C4-2B (cell line): ENCODE measurements at regions not wholly inside any gene's neighbourhood (a gene's known extent, or its start where the extent isn't known, plus 50 kb on each side); places are given as distances from the start of the nearest gene placed in this dataset.

Experiments
- H3K27ac ChIP-seq: fragments of 450-650 bp; 2 replicates; pipeline ENCODE4 v1.5.1; 2017
- ZFX ChIP-seq: fragments of 450-650 bp; IDR thresholded peaks from 2 replicates; pipeline ENCODE4 v1.6.1; 2017
- TF ChIP-seq, protein P1 (sequence below): fragments of 450-650 bp; conservative IDR thresholded peaks from 2 replicates; pipeline ENCODE4 v1.5.1; 2017; ENCODE audit warnings: mild to moderate bottlenecking

DNA sequence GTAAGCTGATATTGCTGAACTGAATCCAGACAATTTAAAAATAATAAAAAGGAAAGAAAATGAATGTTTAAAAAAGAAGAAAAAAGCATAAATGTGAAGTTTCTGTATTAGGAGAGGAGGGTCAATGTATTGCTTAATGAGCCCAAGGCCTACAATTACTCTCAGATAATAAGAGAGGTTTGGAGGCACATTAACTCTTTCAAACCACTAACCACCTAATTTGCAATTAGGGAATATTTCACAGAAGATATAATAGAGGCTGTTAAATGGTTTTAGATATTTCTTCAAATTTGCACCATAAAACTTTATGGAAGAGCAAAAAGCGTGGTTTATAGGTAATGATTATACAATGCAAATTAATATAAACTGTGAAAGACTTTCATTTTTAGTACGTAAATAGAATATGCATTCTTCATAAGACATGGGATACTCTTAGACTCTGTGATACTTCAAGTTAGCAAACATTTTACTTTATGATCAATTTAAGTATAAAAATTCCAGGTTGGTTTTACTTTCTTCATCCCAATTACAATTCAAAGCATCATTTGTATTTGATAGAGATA lies 364.2 kb upstream of the GALNTL6 start:
- H3K27ac ChIP-seq, result no peak overlapping the region
- TF ChIP-seq, protein P1, sequence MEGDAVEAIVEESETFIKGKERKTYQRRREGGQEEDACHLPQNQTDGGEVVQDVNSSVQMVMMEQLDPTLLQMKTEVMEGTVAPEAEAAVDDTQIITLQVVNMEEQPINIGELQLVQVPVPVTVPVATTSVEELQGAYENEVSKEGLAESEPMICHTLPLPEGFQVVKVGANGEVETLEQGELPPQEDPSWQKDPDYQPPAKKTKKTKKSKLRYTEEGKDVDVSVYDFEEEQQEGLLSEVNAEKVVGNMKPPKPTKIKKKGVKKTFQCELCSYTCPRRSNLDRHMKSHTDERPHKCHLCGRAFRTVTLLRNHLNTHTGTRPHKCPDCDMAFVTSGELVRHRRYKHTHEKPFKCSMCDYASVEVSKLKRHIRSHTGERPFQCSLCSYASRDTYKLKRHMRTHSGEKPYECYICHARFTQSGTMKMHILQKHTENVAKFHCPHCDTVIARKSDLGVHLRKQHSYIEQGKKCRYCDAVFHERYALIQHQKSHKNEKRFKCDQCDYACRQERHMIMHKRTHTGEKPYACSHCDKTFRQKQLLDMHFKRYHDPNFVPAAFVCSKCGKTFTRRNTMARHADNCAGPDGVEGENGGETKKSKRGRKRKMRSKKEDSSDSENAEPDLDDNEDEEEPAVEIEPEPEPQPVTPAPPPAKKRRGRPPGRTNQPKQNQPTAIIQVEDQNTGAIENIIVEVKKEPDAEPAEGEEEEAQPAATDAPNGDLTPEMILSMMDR, result no peak
- TF ChIP-seq ZFX, result no peak

DNA sequence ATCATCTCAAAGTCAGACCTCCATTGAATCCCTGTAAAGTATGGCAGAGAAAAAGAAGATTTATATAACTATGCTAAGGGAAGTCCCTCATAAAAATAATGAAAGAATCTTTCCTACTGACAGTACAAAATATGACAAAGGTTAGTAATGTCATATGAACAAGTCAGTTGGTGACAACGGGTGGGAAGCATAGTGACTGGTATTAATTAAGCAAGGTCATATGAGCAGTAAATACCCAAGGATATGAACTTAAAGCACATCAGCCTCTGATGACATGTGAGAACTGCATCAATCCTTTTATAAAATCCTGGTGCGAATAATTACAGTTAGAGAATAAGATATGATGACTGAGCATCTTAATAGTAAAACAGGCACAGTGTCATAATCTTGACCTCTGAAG lies 364.8 kb upstream of the GALNTL6 start:
- no peak overlapping the region for H3K27ac ChIP-seq
- TF ChIP-seq, protein P1, result no peak
- TF ChIP-seq ZFX, result no peak

DNA sequence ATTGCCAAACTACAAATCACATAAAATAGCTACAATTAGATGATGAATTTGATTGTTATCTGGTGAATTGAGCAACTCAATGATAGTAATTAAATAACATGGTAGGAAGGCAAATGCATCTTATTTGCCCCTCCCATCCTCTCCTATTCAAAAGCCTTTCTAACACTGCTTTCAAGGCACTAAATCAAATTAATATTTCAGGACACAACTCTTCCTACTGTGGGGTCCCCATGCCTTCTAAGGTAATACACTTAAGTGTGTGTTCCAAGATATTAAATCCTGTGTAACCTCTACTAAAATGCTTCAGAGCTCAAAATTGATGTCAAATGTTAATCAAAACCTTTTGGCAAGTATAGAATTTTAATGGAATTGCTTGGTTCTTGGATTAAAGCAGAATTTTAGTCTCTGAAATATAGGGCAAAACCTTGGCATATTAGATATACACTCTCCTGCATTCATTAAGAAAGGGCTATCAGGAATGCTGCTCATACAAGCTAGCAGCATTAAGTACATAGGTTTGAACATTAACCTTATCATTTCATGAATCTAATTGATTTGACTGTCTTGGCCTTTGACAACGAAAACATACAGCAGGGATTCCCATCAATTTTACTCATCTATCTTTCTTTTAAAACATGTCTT lies 371.8 kb upstream of the GALNTL6 start:
- no peak for TF ChIP-seq ZFX
- TF ChIP-seq, protein P1, result no peak

DNA sequence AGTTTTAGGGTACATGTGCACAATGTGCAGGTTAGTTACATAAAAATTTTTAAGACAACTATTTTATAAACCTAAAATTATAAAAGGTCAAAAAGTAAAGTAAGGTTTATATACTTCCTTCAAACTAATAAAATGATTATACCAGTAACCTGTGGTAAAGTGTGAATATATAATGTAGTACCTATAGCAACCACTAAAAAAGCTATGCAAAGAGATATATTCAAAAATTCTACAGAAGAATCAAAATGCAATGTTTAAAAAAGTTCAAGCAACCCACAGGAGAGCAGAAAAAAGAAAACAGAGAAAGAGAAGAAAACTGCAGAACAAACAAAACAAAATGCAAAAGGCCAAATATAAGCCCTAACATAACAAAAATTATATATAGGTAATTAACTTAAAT lies 379.5 kb upstream of the GALNTL6 start:
- TF ChIP-seq, protein P1, result no peak
- no peak for TF ChIP-seq ZFX
- H3K27ac ChIP-seq, result no peak overlapping the region

More for the DNA sequence above, 371.8 kb upstream of the GALNTL6 start:
- H3K27ac ChIP-seq, result no peak overlapping the region

DNA sequence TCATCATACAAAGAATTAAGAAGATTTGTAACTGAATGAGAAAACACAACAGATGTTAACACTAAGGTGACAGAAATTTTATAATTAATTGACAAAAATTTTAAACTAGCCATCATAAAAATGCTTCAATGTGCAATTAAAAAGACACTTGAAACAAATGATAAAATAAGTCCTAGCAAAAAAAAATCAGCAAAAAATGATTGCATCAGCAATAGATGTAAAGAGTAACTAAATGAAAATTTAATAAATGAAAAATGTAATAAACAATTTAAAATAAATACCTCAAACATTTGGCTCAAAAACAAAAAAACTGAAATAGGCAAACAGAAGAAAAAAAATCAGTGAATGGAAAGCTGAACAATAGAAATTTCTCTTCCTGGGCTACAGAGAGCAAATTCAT lies 380.7 kb upstream of the GALNTL6 start:
- no peak overlapping the region for H3K27ac ChIP-seq
- TF ChIP-seq ZFX, result no peak
- TF ChIP-seq, protein P1, result no peak

DNA sequence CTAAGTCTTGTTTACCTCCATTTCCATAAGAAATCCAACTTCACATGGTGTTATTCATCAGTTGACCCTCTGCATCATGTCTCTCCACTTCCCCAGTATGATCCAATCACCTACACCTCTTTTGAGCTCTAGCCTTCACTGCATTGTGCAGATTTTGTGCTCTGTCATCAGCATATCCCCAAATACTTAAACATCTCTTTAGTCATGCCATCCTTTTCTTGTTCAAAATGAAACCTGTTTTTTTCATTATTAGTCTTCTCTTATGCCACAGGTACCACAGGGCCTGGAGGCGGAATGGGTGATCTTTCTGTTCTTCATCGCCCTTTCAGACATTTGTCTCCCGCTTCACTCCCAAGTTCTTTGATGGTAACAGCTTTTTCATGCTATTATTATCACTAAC lies 382.7 kb upstream of the GALNTL6 start:
- H3K27ac ChIP-seq, result no peak overlapping the region
- TF ChIP-seq, protein P1, result no peak
- TF ChIP-seq ZFX, result no peak

DNA sequence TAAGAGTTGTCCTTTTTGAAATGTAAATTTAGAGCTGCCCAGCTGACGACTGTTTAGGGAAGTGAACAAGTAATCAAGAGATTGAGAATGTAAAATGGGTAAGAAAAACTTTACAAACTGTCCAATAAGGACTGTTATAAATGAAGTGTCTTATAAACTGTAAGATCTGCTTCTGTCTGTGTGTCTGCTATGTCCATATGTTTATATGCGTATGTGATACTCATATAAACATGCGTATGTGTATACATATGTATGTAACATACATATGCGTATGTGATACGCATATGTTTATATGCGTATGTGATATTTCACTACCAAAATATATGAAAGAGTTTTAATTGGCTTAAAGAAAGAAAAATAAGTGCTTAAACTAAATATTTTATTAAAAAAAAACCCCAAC lies 416.0 kb upstream of the GALNTL6 start:
- no peak overlapping the region for H3K27ac ChIP-seq
- TF ChIP-seq, protein P1, result no peak
- no peak for TF ChIP-seq ZFX
